GM12872 (cell line): ENCODE measurements at regions not wholly inside any gene's neighbourhood (a gene's known extent, or its start where the extent isn't known, plus 50 kb on each side); places are given as distances from the start of the nearest gene placed in this dataset.

Experiments
- TF ChIP-seq, protein P1 (sequence below): IDR thresholded peaks from 3 replicates; pipeline ENCODE4 v1.5.1; 2011; ENCODE audit warnings: low read depth, mild to moderate bottlenecking, low read length, moderate library complexity; ENCODE audit not compliant: insufficient read depth

- TF ChIP-seq, protein P1, sequence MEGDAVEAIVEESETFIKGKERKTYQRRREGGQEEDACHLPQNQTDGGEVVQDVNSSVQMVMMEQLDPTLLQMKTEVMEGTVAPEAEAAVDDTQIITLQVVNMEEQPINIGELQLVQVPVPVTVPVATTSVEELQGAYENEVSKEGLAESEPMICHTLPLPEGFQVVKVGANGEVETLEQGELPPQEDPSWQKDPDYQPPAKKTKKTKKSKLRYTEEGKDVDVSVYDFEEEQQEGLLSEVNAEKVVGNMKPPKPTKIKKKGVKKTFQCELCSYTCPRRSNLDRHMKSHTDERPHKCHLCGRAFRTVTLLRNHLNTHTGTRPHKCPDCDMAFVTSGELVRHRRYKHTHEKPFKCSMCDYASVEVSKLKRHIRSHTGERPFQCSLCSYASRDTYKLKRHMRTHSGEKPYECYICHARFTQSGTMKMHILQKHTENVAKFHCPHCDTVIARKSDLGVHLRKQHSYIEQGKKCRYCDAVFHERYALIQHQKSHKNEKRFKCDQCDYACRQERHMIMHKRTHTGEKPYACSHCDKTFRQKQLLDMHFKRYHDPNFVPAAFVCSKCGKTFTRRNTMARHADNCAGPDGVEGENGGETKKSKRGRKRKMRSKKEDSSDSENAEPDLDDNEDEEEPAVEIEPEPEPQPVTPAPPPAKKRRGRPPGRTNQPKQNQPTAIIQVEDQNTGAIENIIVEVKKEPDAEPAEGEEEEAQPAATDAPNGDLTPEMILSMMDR: no peak
These were observed 100.3 kb upstream of the PMAIP1 start for GRCh38 chr18:59799383-59800015.

DNA sequence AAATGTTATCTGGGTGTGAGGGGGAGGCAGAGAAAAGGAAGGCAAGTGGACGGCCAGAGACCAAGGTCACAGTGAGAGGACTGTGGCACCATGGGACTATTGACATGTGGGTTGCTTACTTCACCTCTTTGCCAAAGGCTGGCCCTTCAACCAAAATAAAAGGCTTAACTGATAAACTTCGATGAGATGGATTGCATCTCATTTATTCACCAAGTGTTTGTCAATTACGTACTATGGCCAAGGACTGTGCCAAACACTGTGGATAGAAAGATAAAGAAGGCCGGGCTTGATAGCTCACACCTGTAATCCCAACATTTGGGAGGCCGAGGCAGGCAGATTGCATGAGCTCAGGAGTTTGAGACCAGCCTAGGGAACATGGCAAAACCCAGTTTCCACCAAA, 98.7 kb upstream of the CCBE1 start:
- TF ChIP-seq, protein P1: no peak

DNA sequence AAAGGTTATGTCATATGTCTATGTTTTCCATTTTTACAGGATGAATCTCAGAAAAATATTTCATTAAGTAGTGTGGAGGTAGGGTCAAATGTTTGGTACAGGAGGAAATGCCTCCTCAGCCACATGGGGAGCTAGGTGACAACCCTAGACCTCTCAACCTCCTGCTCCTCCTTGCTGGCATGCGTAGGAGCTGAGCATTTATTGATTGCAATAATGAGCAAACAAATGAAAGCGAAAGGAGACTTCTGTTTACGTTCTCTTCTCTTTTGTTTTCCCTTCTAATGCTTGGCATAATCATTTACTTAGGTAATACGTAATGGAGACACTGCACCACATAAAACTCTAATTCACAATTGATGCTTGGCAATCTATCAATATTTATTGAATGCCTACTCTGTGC, 95.1 kb upstream of the CCBE1 start:
- TF ChIP-seq, protein P1: no peak

DNA sequence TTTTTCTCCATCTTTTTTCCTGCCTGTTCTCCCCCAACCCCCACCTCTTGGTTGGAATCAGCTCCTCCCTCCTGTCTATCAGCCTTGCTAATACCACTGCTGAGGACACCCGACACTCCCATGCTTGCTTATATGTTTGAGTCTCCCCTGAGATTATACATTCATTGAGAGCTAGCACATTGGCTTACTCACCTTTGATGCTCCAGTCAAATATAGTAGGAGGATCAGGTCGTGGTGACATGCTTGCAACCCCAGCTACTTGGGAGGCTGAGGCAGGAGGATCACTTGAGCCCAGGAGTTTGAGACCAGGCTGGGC, 91.5 kb upstream of the CCBE1 start:
- TF ChIP-seq, protein P1: no peak

GRCh38 chr18:59787998-59788790, 91.0 kb upstream of the CCBE1 start:
- TF ChIP-seq, protein P1: no peak

DNA sequence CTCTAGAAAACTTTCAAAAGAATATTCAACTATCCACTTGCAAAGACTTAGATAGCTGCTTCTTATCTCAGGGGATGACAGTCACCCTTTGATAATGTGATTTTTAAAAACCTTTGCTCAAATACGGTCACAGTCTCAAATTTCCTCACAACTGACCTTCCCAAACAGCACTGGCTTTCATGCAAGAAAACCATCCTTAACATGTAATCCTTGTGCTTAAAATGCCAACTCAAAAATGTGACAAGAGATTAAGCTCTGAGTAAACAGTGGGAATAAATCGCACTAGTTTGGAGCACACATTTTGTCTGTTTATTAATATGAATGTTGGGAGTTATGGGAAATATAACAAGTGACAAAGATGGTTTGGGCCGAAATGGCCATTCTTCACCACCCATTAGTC, 87.5 kb upstream of the CCBE1 start:
- TF ChIP-seq, protein P1: no peak

GRCh38 chr18:59783138-59783537, 85.9 kb upstream of the CCBE1 start:
- TF ChIP-seq, protein P1: peak; percentile 68
